ENCODE measurements at regions not wholly inside any gene's neighbourhood (a gene's known extent, or its start where the extent isn't known, plus 50 kb on each side); places are given as distances from the start of the nearest gene placed in this dataset.

DNA sequence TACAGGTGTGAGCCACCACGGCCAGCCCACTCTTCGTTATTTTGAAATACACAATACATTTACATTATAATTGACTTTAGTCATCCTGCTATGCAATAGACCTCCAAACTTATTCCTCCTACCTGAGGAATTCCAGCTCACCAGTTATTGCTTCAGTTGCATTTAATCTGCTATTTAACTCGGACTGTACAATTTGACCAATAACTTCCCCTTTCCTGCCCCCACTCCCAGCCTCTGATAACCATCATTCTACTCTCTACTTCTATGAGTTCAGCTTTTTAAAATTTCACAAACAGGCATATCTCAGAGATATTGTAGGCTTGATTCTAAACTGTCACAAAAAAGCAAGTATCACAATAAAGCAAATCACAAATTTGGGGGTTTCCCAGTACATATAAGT lies 157.0 kb downstream of the COPRS start:
- ATAC-seq (no peak), DNase-seq (no peak)
- H3K27ac ChIP-seq, result no peak overlapping the region
- TF ChIP-seq, protein P1, sequence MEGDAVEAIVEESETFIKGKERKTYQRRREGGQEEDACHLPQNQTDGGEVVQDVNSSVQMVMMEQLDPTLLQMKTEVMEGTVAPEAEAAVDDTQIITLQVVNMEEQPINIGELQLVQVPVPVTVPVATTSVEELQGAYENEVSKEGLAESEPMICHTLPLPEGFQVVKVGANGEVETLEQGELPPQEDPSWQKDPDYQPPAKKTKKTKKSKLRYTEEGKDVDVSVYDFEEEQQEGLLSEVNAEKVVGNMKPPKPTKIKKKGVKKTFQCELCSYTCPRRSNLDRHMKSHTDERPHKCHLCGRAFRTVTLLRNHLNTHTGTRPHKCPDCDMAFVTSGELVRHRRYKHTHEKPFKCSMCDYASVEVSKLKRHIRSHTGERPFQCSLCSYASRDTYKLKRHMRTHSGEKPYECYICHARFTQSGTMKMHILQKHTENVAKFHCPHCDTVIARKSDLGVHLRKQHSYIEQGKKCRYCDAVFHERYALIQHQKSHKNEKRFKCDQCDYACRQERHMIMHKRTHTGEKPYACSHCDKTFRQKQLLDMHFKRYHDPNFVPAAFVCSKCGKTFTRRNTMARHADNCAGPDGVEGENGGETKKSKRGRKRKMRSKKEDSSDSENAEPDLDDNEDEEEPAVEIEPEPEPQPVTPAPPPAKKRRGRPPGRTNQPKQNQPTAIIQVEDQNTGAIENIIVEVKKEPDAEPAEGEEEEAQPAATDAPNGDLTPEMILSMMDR (IDR thresholded peaks at IDR 0.05), result no peak
- H3K27me3 ChIP-seq, result no peaks in the 10 kb centered on the region
- H3K4me1 ChIP-seq, result no peaks in the 10 kb centered on the region
- intact Hi-C loops (cut with DNase I), result no loop called here
- no peaks in the 10 kb centered on the region for H3K9me3 ChIP-seq
- H3K36me3 ChIP-seq, result no peaks in the 10 kb centered on the region
- no peak overlapping the region for H3K4me3 ChIP-seq

DNA sequence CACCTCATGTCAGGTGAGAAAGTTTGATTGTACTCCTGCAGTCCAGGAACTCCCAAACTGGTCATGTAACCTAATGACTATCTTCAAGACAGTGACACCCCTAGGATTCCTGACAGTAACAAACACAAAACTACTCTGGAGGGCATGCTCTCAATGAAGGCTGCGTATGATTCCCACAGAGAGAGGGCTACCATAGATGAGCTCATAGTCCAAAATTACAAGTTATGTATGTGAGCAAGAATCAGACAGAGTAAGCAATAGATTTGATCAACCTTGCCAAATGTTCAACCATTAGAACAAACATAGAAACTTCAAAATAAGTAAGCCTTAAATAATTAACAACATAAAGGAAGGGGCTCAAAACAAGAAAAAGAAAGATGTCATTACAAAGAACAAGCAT lies 158.1 kb downstream of the COPRS start:
- ATAC-seq (no peak), DNase-seq (no peak)
- Histone ChIP-seq H3K36me3 (no peaks in the 10 kb centered on the region), H3K27ac (no peak overlapping the region), H3K4me3 (no peak overlapping the region), H3K9me3 (no peaks in the 10 kb centered on the region), H3K27me3 (no peaks in the 10 kb centered on the region), H3K4me1 (no peaks in the 10 kb centered on the region)
- intact Hi-C loops (cut with DNase I), result no loop called here
- TF ChIP-seq, protein P1 (IDR thresholded peaks at IDR 0.05), result no peak

DNA sequence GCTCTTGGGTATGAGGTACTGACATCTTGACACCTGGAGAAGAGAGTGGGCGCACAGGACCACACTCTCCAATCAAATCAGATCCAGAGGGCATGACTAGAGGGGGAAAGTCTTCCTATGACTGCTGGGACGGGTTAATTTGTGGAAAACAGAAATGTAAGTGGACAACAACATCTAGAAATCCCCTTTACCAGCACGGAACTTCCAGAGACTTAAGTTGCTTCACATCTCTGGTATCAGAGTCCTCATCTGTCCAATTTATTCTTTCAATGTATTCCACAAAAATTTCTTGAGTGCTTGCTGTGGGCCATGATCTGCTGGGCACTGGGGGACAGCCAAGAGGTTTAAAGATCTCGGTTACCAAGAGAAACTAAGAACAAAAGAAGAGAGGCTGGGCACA lies 159.2 kb downstream of the COPRS start:
- no peak for ATAC-seq

DNA sequence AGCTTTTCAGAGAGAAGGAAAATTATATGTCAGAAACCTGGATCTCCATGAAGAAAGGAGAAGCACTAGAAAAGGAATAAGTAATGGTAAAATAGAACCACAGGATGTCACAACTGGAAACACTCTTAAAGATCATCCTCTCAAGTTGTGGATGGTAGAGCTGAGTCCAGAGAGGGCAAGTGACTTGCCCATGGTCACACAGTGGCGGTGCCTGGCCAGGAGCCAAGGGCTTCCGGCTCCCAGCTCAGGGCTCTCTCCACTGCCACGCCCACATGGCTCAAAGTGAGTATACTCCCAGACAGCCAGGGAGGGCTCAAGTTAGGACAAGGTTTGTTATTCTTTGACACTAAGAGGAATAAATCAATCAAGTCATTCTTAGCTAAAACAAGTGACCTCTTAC lies 159.8 kb downstream of the COPRS start:
- Histone ChIP-seq H3K4me3 (no peak overlapping the region), H3K4me1 (no peaks in the 10 kb centered on the region), H3K36me3 (no peaks in the 10 kb centered on the region), H3K27me3 (no peaks in the 10 kb centered on the region), H3K9me3 (no peaks in the 10 kb centered on the region), H3K27ac (no peak overlapping the region)
- intact Hi-C loops (cut with DNase I), result no loop called here
- TF ChIP-seq, protein P1 (IDR thresholded peaks at IDR 0.05), result no peak
- DNase-seq, result no peak
- no peak for ATAC-seq

More for the DNA sequence above, 159.2 kb downstream of the COPRS start:
- Histone ChIP-seq H3K4me3 (no peak overlapping the region), H3K27ac (no peak overlapping the region), H3K9me3 (no peaks in the 10 kb centered on the region), H3K36me3 (no peaks in the 10 kb centered on the region), H3K4me1 (no peaks in the 10 kb centered on the region), H3K27me3 (no peaks in the 10 kb centered on the region)
- DNase-seq, result no peak
- TF ChIP-seq, protein P1 (IDR thresholded peaks at IDR 0.05), result no peak
- intact Hi-C loops (cut with DNase I), result no loop called here

DNA sequence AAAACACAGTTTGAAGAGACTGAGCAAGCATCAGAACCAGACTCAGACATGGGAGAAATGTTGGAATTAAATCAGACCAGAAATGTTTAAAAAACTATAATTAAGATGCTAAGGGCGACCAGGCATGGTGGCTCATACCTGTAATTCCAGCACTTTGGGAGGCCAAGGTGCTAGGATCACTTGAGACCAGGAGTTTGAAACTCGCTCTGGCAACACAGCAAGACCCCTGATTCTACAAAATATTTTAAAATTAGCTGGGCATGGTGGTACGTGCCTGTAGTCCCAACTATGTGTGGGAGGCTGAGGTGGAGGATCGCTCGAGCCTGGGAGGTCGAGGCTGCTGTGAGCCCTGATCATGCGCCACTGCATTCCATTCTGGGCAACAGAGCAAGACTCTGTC lies 160.3 kb downstream of the COPRS start:
- intact Hi-C loops (cut with DNase I), result no loop called here
- Histone ChIP-seq H3K9me3 (no peaks in the 10 kb centered on the region), H3K4me3 (no peak overlapping the region), H3K4me1 (no peaks in the 10 kb centered on the region), H3K27me3 (no peaks in the 10 kb centered on the region), H3K36me3 (no peaks in the 10 kb centered on the region), H3K27ac (no peak overlapping the region)
- no peak for ATAC-seq
- TF ChIP-seq, protein P1 (IDR thresholded peaks at IDR 0.05), result no peak
- no peak for DNase-seq

All from left lung (tissue), 4 donors.